Activated T-helper 1 cell treated with anti-CD3 and anti-CD28 coated beads, Interleukin-12 subunit alpha, Interleukin-12 subunit beta, Interleukin-2, Interleukin-4 antibody, amounts not matched to agents 30 ng/mL and 10 ng/mL and 1 ng/mL, durations not matched to agents 14 hours and 24 hours and 36 hours (primary cell): ENCODE measurements at regions not wholly inside any gene's neighbourhood (a gene's known extent, or its start where the extent isn't known, plus 50 kb on each side); places are given as distances from the start of the nearest gene placed in this dataset.
"Not testable (repeated sequence)": the region's sequence is repeated elsewhere in the genome, so short reads cannot be mapped to it uniquely, and the experiment has no call there.

ENCODE experiments used
- DNase-seq: peaks from one replicate; pipeline ENCODE4 v3.0.0; 2021; ENCODE audit warnings: low spot score
- H3K27ac Mint-ChIP-seq: one replicate; pipeline ENCODE4 v1.8.0; 2021; ENCODE audit warnings: mild to moderate bottlenecking, mixed read lengths
- H3K27me3 Mint-ChIP-seq: one replicate; pipeline ENCODE4 v1.8.0; 2022; ENCODE audit warnings: mild to moderate bottlenecking, moderate library complexity, mixed read lengths; ENCODE audit not compliant: insufficient read depth
- H3K36me3 Mint-ChIP-seq: one replicate; pipeline ENCODE4 v1.8.0; 2021; ENCODE audit warnings: low read depth, mixed read lengths
- H3K4me1 Mint-ChIP-seq: one replicate; pipeline ENCODE4 v1.8.0; 2021; ENCODE audit warnings: low read depth, mixed read lengths
- H3K4me3 Mint-ChIP-seq: one replicate; pipeline ENCODE4 v1.8.0; 2021; ENCODE audit warnings: mild to moderate bottlenecking, moderate library complexity, mixed read lengths
- H3K9me3 Mint-ChIP-seq: one replicate; pipeline ENCODE4 v1.8.0; 2021; ENCODE audit warnings: mixed read lengths
- intact Hi-C: fragments of 100-400 bp; cut with micrococcal nuclease; formaldehyde crosslinking; loops from one replicate; pipeline ENCODE4 v1.15.1; 2024

GRCh38 chr5:3456121-3456681, 139.4 kb upstream of the IRX1 start:
- H3K36me3 Mint-ChIP-seq: no peaks in the 10 kb centered on the region
- H3K4me1 Mint-ChIP-seq: no peaks in the 10 kb centered on the region
- H3K9me3 Mint-ChIP-seq: peaks cover 11% of the 10 kb centered on the region
- intact Hi-C loops: no loop called here
- no peak for DNase-seq
- no peak overlapping the region for H3K27ac Mint-ChIP-seq
- no peaks in the 10 kb centered on the region for H3K27me3 Mint-ChIP-seq
- H3K4me3 Mint-ChIP-seq: no peak overlapping the region

DNA sequence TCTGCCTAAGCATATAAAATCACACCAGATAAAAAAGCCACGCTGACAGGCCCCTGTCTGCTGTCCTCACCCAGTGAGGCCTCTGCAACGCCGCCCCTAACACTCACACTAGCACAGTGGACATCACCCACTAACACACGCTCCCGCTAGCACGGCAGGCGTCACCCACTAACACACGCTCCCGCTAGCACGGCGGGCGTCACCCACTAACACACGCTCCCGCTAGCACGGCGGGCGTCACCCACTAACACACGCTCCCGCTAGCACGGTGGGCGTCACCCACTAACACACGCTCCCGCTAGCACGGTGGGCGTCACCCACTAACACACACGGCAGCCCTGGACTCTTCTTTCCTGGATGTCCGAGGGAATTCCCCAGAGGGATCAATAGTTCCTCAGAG, 141.6 kb upstream of the IRX1 start:
- DNase-seq, H3K4me3 Mint-ChIP-seq, H3K27ac Mint-ChIP-seq, H3K27me3 Mint-ChIP-seq, H3K36me3 Mint-ChIP-seq, intact Hi-C loops, H3K4me1 Mint-ChIP-seq: not testable (repeated sequence)
- H3K9me3 Mint-ChIP-seq: peaks cover 10% of the 10 kb centered on the region

DNA sequence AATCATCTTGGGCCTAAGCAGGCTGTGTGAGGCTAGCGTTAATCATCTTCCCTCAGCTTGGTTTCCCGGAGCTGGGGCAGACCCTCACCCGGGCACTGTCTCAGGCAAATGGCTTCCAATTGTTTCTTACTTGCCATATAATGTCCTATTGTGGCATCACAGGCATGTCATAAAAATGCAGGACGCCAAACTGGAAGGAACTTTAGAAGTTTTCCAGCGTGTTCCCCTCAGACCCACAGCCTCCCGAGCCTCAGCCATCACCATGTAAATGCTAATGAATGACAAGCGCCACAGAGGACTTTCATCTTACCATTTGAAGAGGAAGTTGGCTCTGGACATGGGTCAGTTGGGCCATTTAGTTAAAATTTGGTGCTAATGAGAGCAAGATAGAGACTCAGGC, 143.0 kb upstream of the IRX1 start:
- no peak for DNase-seq
- no peaks in the 10 kb centered on the region for H3K36me3 Mint-ChIP-seq
- H3K9me3 Mint-ChIP-seq: peaks cover 8% of the 10 kb centered on the region
- H3K4me3 Mint-ChIP-seq: no peak overlapping the region
- H3K4me1 Mint-ChIP-seq: no peaks in the 10 kb centered on the region
- no peak overlapping the region for H3K27ac Mint-ChIP-seq
- no peaks in the 10 kb centered on the region for H3K27me3 Mint-ChIP-seq
- intact Hi-C loops: no loop called here

DNA sequence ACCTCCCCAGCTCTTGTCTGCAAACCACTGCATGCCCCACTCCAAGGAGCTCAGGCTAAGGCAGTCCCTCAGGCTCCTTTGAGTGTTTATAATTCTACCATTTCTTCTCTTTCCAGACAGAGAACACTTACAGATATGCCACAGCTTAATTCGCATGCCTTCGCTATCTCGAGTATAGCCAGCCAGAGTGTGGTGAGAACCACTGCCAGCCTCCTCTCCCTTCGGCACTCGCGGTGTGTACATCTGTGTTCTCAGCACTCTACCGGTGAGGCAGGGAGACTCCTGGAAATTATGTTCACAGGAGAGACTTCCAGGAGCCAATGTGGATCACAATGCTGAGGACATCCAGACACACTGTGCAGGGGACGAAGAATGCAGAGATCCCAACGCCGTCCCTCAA, 143.7 kb upstream of the IRX1 start:
- H3K4me3 Mint-ChIP-seq: no peak overlapping the region
- DNase-seq: no peak
- H3K36me3 Mint-ChIP-seq: no peaks in the 10 kb centered on the region
- H3K9me3 Mint-ChIP-seq: peaks cover 8% of the 10 kb centered on the region
- no peaks in the 10 kb centered on the region for H3K4me1 Mint-ChIP-seq
- intact Hi-C loops: no loop called here
- H3K27ac Mint-ChIP-seq: no peak overlapping the region
- no peaks in the 10 kb centered on the region for H3K27me3 Mint-ChIP-seq

DNA sequence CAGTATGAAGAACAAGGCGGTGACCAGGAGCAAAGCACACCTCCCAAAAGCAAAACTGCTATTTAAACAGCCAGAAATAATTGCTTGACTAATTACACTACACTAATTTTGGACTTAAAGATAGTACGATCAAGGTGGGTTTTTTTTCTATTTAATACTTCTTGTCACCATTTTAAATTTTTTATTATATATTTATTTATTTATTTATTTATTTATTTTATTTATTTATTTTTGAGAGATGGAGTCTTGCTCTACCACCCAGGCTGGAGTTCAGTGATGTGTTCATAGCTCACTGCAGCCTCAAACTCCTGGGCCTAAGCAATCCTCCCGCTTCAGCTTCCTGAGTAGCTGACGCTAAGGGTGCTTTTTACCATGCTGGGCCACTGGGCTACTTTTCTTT, 146.2 kb upstream of the IRX1 start:
- Mint-ChIP-seq H3K27me3 (no peaks in the 10 kb centered on the region), H3K4me1 (no peaks in the 10 kb centered on the region), H3K4me3 (no peak overlapping the region), H3K9me3 (peaks cover 8% of the 10 kb centered on the region), H3K36me3 (no peaks in the 10 kb centered on the region), H3K27ac (no peak overlapping the region)
- DNase-seq: no peak
- intact Hi-C loops: no loop called here

DNA sequence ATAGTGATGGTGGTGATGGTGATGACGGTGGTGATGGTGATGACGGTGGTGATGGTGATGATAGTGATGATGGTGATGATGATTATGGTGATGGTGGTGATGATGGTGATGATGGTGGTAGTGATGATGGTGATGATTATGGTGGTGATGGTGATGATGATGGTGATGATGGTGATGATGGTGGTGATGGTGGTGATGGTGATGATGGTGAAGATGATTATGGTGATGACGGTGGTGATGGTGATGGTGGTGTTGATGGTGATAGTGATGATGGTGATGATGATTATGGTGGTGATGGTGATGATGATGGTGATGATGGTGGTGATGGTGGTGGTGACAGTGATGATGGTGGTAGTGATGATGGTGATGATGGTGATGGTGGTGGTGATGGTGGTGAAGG, 149.2 kb upstream of the IRX1 start:
- no peaks in the 10 kb centered on the region for H3K27me3 Mint-ChIP-seq
- no peaks in the 10 kb centered on the region for H3K4me1 Mint-ChIP-seq
- no peaks in the 10 kb centered on the region for H3K36me3 Mint-ChIP-seq
- intact Hi-C loops: no loop called here
- H3K4me3 Mint-ChIP-seq: no peak overlapping the region
- H3K9me3 Mint-ChIP-seq: peaks cover 5% of the 10 kb centered on the region
- no peak for DNase-seq
- no peak overlapping the region for H3K27ac Mint-ChIP-seq

DNA sequence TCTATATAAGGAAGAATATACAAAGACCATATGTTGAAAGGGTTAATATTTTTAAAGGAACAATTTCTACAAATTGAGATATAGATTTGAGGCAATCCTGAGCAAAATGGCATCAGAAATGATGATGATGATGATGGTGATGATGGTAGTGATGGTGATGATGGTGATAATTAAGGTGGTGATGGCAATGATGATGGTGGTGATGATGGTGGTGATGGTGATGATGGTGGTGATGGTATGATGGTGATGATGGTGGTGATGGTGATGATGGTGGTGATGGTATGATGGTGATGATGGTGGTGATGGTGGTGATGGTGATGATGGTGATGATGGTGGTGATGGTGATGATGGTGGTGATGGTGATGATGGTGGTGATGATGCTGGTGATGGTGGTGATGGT, 150.1 kb upstream of the IRX1 start:
- H3K27ac Mint-ChIP-seq, H3K36me3 Mint-ChIP-seq, H3K27me3 Mint-ChIP-seq, H3K9me3 Mint-ChIP-seq, DNase-seq, H3K4me3 Mint-ChIP-seq, intact Hi-C loops, H3K4me1 Mint-ChIP-seq: not testable (repeated sequence)

DNA sequence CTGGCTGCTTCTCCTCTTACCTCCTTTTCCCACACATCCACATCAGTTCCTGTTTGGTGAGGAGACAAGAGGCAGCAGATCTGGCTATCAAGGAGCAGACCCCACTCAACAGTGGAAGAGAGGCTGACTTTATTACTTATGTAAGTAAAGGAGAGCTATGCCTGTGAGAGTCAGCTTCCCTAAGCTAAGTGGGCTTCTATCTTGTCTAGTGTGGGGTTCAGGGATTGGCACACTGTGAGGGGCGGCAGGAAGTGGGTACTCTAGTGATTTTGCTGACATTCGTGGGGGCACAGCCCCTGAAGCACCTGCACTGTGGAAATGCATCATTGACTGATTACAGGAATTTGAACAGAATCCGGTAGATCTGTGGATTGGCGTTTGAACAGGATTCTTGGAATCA, 163.5 kb upstream of the IRX1 start:
- Mint-ChIP-seq H3K9me3 (peaks cover 4% of the 10 kb centered on the region), H3K4me1 (no peaks in the 10 kb centered on the region), H3K36me3 (no peaks in the 10 kb centered on the region), H3K27ac (no peak overlapping the region), H3K4me3 (no peak overlapping the region), H3K27me3 (no peaks in the 10 kb centered on the region)
- intact Hi-C loops: no loop called here
- DNase-seq: no peak

DNA sequence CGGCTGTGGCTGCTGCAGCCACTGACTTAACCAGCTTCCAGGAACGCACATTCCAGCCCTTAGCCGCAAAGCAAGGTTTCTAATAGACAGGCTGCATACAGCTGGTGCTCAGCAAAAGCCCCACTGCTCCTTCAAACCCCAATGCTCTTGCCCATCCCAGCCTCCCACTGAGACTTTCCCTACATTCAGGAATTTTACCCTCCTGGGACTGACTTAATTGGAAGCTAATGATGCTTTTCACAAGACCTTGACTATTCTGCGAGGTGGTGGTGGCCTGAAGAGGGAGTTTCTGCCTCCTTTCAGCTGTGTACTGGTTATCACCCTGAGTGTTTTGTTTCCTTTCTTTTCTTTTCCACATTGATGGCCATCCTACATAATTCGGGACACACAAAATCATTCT, 164.9 kb upstream of the IRX1 start:
- Mint-ChIP-seq H3K27me3 (no peaks in the 10 kb centered on the region), H3K4me1 (no peaks in the 10 kb centered on the region), H3K27ac (no peak overlapping the region), H3K4me3 (no peak overlapping the region), H3K9me3 (peaks cover 4% of the 10 kb centered on the region), H3K36me3 (no peaks in the 10 kb centered on the region)
- intact Hi-C loops: no loop called here
- DNase-seq: no peak

- Mint-ChIP-seq H3K27ac (no peak overlapping the region), H3K36me3 (no peaks in the 10 kb centered on the region), H3K4me3 (no peak overlapping the region), H3K4me1 (no peaks in the 10 kb centered on the region), H3K9me3 (peaks cover 4% of the 10 kb centered on the region), H3K27me3 (no peaks in the 10 kb centered on the region)
- DNase-seq: no peak
- intact Hi-C loops: no loop called here
Observed at GRCh38 chr5:3429962-3430361, 165.7 kb upstream of the IRX1 start.

GRCh38 chr5:3428334-3428733, 167.3 kb upstream of the IRX1 start:
- intact Hi-C loops: no loop called here
- no peak for DNase-seq

DNA sequence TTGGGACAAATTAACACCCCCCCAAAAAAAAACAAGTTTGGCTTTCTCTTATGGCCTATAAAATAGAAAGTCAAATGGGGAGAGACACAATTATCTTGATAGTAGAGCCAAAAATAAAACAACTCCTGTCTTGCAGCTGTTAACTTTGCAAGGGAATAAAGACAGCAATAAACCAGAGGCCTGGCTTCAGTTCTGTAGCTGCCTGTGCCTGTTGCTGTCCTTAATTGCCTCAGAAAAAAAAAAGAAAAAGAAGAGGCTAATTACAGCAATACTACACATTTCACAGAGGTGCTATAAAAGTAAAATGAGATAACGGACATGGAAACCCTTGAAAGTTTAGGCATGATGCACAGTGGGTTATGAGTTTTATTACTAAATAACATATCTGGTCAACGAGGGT, 170.7 kb upstream of the IRX1 start:
- Mint-ChIP-seq H3K4me1 (no peaks in the 10 kb centered on the region), H3K9me3 (peaks cover 4% of the 10 kb centered on the region), H3K27ac (no peak overlapping the region), H3K4me3 (no peak overlapping the region), H3K27me3 (peaks cover 1% of the 10 kb centered on the region), H3K36me3 (no peaks in the 10 kb centered on the region)
- intact Hi-C loops: no loop called here
- DNase-seq: no peak

More at GRCh38 chr5:3428334-3428733, 167.3 kb upstream of the IRX1 start:
- peaks cover 4% of the 10 kb centered on the region for H3K9me3 Mint-ChIP-seq
- no peaks in the 10 kb centered on the region for H3K36me3 Mint-ChIP-seq
- H3K27ac Mint-ChIP-seq: no peak overlapping the region
- H3K27me3 Mint-ChIP-seq: no peaks in the 10 kb centered on the region
- no peaks in the 10 kb centered on the region for H3K4me1 Mint-ChIP-seq
- no peak overlapping the region for H3K4me3 Mint-ChIP-seq

- DNase-seq: no peak
- intact Hi-C loops: no loop called here
- H3K27me3 Mint-ChIP-seq: peaks cover 1% of the 10 kb centered on the region
- no peak overlapping the region for H3K27ac Mint-ChIP-seq
- peaks cover 24% of the 10 kb centered on the region for H3K9me3 Mint-ChIP-seq
- H3K36me3 Mint-ChIP-seq: no peaks in the 10 kb centered on the region
- H3K4me3 Mint-ChIP-seq: no peak overlapping the region
- no peaks in the 10 kb centered on the region for H3K4me1 Mint-ChIP-seq
Observed at GRCh38 chr5:3417376-3417943, 178.2 kb upstream of the IRX1 start.

DNA sequence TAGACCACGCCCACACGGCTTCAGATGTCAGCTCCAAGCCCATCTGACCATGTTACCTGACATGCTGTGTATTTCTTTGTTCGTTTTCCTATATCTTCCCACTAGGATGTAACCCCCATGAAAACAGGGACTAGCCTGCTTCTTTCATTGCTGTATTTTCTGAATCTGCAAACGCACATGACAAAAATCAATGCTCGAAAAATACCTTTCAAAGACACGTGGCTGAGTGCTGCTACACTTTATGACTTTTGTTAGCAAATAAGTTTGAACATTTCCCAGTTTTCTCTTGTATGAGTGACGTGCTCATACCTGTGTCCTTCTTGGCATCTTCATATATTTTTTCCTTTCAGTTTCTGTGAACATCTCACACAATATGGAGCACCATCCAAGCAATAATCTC, 181.3 kb upstream of the IRX1 start:
- no peak overlapping the region for H3K27ac Mint-ChIP-seq

More for the DNA sequence above, 181.3 kb upstream of the IRX1 start:
- Mint-ChIP-seq H3K9me3 (peaks cover 32% of the 10 kb centered on the region), H3K4me3 (no peak overlapping the region), H3K27me3 (no peaks in the 10 kb centered on the region), H3K4me1 (no peaks in the 10 kb centered on the region), H3K36me3 (no peaks in the 10 kb centered on the region)
- DNase-seq: no peak
- intact Hi-C loops: no loop called here
